ENCODE measurements at regions not wholly inside any gene's neighbourhood (a gene's known extent, or its start where the extent isn't known, plus 50 kb on each side); places are given as distances from the start of the nearest gene placed in this dataset.

DNA sequence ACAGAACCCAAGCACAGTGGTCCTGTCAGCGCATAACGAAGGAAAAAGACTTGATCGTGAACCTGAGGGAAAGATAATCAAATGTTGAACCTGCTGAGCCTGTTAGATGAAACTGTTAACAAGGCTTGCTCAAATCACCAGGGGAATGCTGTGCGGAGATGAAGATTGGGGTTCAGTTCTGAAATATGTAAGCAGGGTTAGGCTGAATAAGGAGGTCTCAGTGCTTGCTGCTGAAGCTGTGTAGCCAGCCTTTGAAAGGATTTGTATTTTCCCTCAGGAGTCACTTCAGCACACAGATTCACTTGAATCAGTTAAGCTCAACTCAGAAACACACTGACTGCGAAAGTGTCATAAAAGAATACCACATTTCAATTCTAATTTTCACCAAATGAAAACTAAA lies 793.5 kb downstream of the OLFM4 start:
- H3K79me2 ChIP-seq (ENCODE audit: control insufficient read depth, low read length), result no peaks in the 10 kb centered on the region
- TF ChIP-seq EZH2phosphoT487 (IDR thresholded peaks at IDR 0.05; ENCODE audit: borderline replicate concordance, low read length), result no peak
- TF ChIP-seq, protein P1, sequence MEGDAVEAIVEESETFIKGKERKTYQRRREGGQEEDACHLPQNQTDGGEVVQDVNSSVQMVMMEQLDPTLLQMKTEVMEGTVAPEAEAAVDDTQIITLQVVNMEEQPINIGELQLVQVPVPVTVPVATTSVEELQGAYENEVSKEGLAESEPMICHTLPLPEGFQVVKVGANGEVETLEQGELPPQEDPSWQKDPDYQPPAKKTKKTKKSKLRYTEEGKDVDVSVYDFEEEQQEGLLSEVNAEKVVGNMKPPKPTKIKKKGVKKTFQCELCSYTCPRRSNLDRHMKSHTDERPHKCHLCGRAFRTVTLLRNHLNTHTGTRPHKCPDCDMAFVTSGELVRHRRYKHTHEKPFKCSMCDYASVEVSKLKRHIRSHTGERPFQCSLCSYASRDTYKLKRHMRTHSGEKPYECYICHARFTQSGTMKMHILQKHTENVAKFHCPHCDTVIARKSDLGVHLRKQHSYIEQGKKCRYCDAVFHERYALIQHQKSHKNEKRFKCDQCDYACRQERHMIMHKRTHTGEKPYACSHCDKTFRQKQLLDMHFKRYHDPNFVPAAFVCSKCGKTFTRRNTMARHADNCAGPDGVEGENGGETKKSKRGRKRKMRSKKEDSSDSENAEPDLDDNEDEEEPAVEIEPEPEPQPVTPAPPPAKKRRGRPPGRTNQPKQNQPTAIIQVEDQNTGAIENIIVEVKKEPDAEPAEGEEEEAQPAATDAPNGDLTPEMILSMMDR (IDR thresholded peaks at IDR 0.05; ENCODE audit: low read depth, low read length, poor library complexity, severe bottlenecking), result no peak
- H3K27me3 ChIP-seq (ENCODE audit: control insufficient read depth, low read length), result no peaks in the 10 kb centered on the region
- H3K9me3 ChIP-seq (ENCODE audit: control insufficient read depth, insufficient read depth, low read length), result no peaks in the 10 kb centered on the region
- H3K4me2 ChIP-seq (ENCODE audit: low read length), result no peak overlapping the region
- no peaks in the 10 kb centered on the region for H3F3A ChIP-seq (ENCODE audit: control insufficient read depth, insufficient read depth)
- no peaks in the 10 kb centered on the region for H3K36me3 ChIP-seq (ENCODE audit: control insufficient read depth, low read length)
- H3K27ac ChIP-seq (ENCODE audit: low read depth, low read length), result no peak overlapping the region
- no peak overlapping the region for H3K4me3 ChIP-seq (ENCODE audit: low read length)
- H3K9me2 ChIP-seq (replicated peaks; ENCODE audit: control insufficient read depth, low read length), result no peaks in the 10 kb centered on the region
- no peaks in the 10 kb centered on the region for H4K20me1 ChIP-seq (ENCODE audit: control insufficient read depth, insufficient read depth, low read depth, low read length)
- no peaks in the 10 kb centered on the region for H3K4me1 ChIP-seq (ENCODE audit: control insufficient read depth, low read length)

DNA sequence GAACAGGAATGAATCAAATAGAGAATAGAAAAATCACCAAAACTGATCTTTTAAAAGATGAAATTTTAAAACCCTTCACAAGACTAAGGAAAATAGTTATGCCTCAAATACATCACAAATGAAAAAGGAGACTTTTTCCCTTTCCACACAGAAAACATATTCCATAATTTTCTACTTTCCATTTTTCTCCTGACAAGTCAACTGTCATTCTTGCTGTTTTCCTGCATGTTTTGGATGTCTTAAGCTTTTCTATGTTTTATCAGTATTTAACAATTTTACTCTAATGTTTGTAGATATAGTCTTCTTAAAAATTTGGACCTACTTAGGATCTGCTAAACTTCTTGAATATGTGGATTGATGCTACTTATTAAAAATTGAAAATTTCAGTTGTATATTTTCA lies 810.8 kb downstream of the OLFM4 start:
- TF ChIP-seq, protein P1 (IDR thresholded peaks at IDR 0.05; ENCODE audit: low read depth, low read length, poor library complexity, severe bottlenecking), result no peak
- Histone ChIP-seq H3F3A (ENCODE audit: control insufficient read depth, insufficient read depth) (no peaks in the 10 kb centered on the region), H3K4me3 (ENCODE audit: low read length) (no peak overlapping the region), H3K79me2 (ENCODE audit: control insufficient read depth, low read length) (no peaks in the 10 kb centered on the region), H3K4me2 (ENCODE audit: low read length) (no peak overlapping the region), H3K36me3 (ENCODE audit: control insufficient read depth, low read length) (no peaks in the 10 kb centered on the region), H4K20me1 (ENCODE audit: control insufficient read depth, insufficient read depth, low read depth, low read length) (no peaks in the 10 kb centered on the region), H3K9me2 (replicated peaks; ENCODE audit: control insufficient read depth, low read length) (no peaks in the 10 kb centered on the region), H3K27ac (ENCODE audit: low read depth, low read length) (no peak overlapping the region), H3K9me3 (ENCODE audit: control insufficient read depth, insufficient read depth, low read length) (no peaks in the 10 kb centered on the region), H3K4me1 (ENCODE audit: control insufficient read depth, low read length) (no peaks in the 10 kb centered on the region), H3K27me3 (ENCODE audit: control insufficient read depth, low read length) (no peaks in the 10 kb centered on the region)

DNA sequence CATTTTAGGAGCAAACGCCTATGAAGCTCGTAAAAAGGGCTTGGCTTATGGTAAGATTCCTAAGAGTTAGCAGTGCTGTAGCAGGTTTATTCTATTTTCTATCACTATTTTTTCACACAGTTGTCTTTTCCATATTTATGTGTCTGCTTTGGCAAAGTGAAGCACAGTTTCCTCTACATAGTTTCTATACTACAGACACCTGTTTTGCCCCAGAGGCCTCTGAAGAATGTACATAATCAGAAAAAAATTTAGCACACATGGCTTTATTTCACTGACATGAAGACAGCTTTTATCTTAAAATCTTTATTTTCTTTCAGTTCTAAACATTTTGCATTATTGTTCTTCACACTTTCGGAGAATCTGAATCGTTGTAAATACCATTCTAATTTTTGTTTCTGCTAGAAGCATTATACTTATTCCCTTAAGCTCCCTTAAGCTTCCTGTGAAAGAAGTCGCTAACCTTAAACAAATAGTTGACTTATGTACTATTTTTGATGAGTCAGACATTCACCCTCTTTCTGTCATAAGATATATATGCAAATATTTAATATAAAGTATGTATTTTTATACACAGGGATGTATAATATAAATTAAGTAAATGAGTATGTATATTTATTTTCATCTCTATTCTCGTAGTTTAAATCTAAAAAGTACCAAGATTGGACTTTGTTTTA lies 816.0 kb downstream of the OLFM4 start:
- TF ChIP-seq, protein P1 (IDR thresholded peaks at IDR 0.05; ENCODE audit: low read depth, low read length, poor library complexity, severe bottlenecking), result no peak
- no peak for TF ChIP-seq EZH2phosphoT487 (IDR thresholded peaks at IDR 0.05; ENCODE audit: borderline replicate concordance, low read length)
- no peak overlapping the region for H3K4me2 ChIP-seq (ENCODE audit: low read length)
- H3K9me2 ChIP-seq (replicated peaks; ENCODE audit: control insufficient read depth, low read length), result no peaks in the 10 kb centered on the region
- no peaks in the 10 kb centered on the region for H3F3A ChIP-seq (ENCODE audit: control insufficient read depth, insufficient read depth)
- no peaks in the 10 kb centered on the region for H3K27me3 ChIP-seq (ENCODE audit: control insufficient read depth, low read length)
- H3K36me3 ChIP-seq (ENCODE audit: control insufficient read depth, low read length), result no peaks in the 10 kb centered on the region
- H4K20me1 ChIP-seq (ENCODE audit: control insufficient read depth, insufficient read depth, low read depth, low read length), result no peaks in the 10 kb centered on the region
- H3K79me2 ChIP-seq (ENCODE audit: control insufficient read depth, low read length), result no peaks in the 10 kb centered on the region
- H3K9me3 ChIP-seq (ENCODE audit: control insufficient read depth, insufficient read depth, low read length), result no peaks in the 10 kb centered on the region
- no peaks in the 10 kb centered on the region for H3K4me1 ChIP-seq (ENCODE audit: control insufficient read depth, low read length)
- H3K4me3 ChIP-seq (ENCODE audit: low read length), result no peak overlapping the region
- no peak overlapping the region for H3K27ac ChIP-seq (ENCODE audit: low read depth, low read length)
